ENCODE measurements at regions not wholly inside any gene's neighbourhood (a gene's known extent, or its start where the extent isn't known, plus 50 kb on each side); places are given as distances from the start of the nearest gene placed in this dataset.

DNA sequence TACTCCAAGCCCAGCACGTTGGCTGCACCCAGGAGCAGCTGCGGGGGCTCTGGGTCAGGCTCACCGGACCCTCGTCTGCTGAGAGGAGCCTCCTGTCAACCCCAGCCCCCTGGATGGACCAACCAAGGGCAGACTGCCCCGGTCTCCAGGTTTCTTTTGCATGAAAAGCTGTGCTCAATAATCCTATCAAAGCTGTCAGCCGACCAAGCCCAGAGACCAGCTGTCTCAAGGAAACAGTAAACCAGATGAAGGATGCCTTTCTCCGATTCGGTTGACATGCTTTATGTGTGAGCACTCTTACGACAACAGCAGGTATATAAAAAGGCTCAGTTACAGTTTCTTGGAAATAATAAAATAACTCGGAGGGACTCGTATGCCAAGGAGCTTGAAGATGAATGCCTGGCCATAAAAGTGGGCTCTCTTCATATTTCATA, 71.6 kb upstream of the BAIAP2L1 start:
- H4K8ac ChIP-seq (ENCODE audit: extremely low read depth, insufficient read depth, low read length), result no peak overlapping the region
- H3K9ac ChIP-seq (replicated peaks in 1 of 4; ENCODE audit: extremely low read depth in 1 of 4, low read depth in 3 of 4, low read length in 3 of 4), result no peak overlapping the region
- no peaks in the 10 kb centered on the region for H3K36me3 ChIP-seq (ENCODE audit: control insufficient read depth in 2 of 4, insufficient read depth in 4 of 4, low read length in 3 of 4)
- no peak overlapping the region for H3K4me3 ChIP-seq (ENCODE audit: extremely low read depth in 1 of 4, insufficient read depth in 2 of 4, low read depth in 3 of 4, low read length in 4 of 4)
- H2BK12ac ChIP-seq (ENCODE audit: low read depth, low read length), result no peak overlapping the region
- no peak overlapping the region for H3K56ac ChIP-seq (replicated peaks; ENCODE audit: insufficient read length, low read depth, low read length)
- no peak overlapping the region for H3K27ac ChIP-seq (ENCODE audit: low read depth, low read length)
- H4K5ac ChIP-seq (ENCODE audit: insufficient read length, low read depth, low read length), result no peak overlapping the region
- H3K18ac ChIP-seq (ENCODE audit: extremely low read depth, low read length), result no peak overlapping the region
- no peaks in the 10 kb centered on the region for H3K79me2 ChIP-seq (ENCODE audit: control insufficient read depth in 1 of 2, insufficient read depth in 2 of 2, low read length in 2 of 2)
- H3K23me2 ChIP-seq (ENCODE audit: low read depth, low read length), result peaks cover 3% of the 10 kb centered on the region; the same call in 1 of the 2 replicates
- no peak overlapping the region for H2AK5ac ChIP-seq (ENCODE audit: low read depth, low read length)
- 0 out of 4 replicates have a peak, but pooled peaks cover 0 to 6% of the 10 kb centered on the region in 2 experiments for H3K9me3 ChIP-seq (ENCODE audit: insufficient read depth in 2 of 2, low read depth in 1 of 2, low read length in 1 of 2)
- CTCF ChIA-PET (ENCODE audit: partially characterized antibody), result interaction anchor here (0.7 to 1.8 kb wide), 11 partner anchors 9 to 395 kb away, joined by 3 to 9 read pairs (median 3); partner anchors contain the start of gene BAIAP2L1
- 93% methylated on average over 10 of the region's 11 CpGs; no CpG with 5 or more reads in 1 of the 2 experiments for WGBS, 2 experiments (ENCODE audit: extremely low coverage in 1 of 2, insufficient coverage in 1 of 2, insufficient read length in 1 of 2, insufficient replicate concordance in 2 of 2, low coverage in 1 of 2, low lambda C conversion rate in 2 of 2, missing lambda C conversion rate in 1 of 2)
- H4K20me1 ChIP-seq (replicated peaks in 1 of 2; ENCODE audit: control insufficient read depth in 1 of 2, insufficient read depth in 2 of 2, low read length in 2 of 2), result no peaks in the 10 kb centered on the region
- H3K79me1 ChIP-seq (ENCODE audit: low read depth, low read length), result no peaks in the 10 kb centered on the region
- POLR2A ChIA-PET (ENCODE audit: partially characterized antibody), result no interaction called here
- H3K4me1 ChIP-seq (replicated peaks in 1 of 4; ENCODE audit: control insufficient read depth in 3 of 4, insufficient read depth in 4 of 4, low read length in 3 of 4), result peaks cover 0 to 5% (median 2%) of the 10 kb centered on the region in 4 experiments; a peak in 3 of 7 replicates
- H3K4me2 ChIP-seq (ENCODE audit: insufficient read depth in 1 of 2, low read depth in 2 of 2, low read length in 2 of 2), result no peak overlapping the region
- H2BK5ac ChIP-seq (ENCODE audit: low read depth, low read length), result no peak overlapping the region
- no peak overlapping the region for H2BK15ac ChIP-seq (ENCODE audit: low read length)
- H2BK20ac ChIP-seq (ENCODE audit: low read length), result no peak overlapping the region
- H3K23ac ChIP-seq (ENCODE audit: insufficient read length), result no peak overlapping the region
- H3K27me3 ChIP-seq (replicated peaks in 1 of 4; ENCODE audit: control insufficient read depth in 3 of 4, extremely low read depth in 1 of 4, insufficient read depth in 3 of 4, low read length in 3 of 4), result peaks cover 0 to 6% (median 3%) of the 10 kb centered on the region in 4 experiments; a peak in 4 of 7 replicates
- no peak overlapping the region for H3K14ac ChIP-seq (ENCODE audit: insufficient read length)
- no peak for TF ChIP-seq EP300 (IDR thresholded peaks at IDR 0.05; ENCODE audit: borderline replicate concordance in 1 of 2, low read depth in 2 of 2, low read length in 2 of 2)
- TF ChIP-seq KDM5A (IDR thresholded peaks at IDR 0.05; ENCODE audit: low read length), result no peak
- no peak for TF ChIP-seq BRCA1 (IDR thresholded peaks at IDR 0.05; ENCODE audit: low read depth, low read length)
- TF ChIP-seq FOSL1 (IDR thresholded peaks at IDR 0.05; ENCODE audit: insufficient read depth, low read depth, low read length), result no peak
- no peak overlapping the region for H3K4ac ChIP-seq (replicated peaks; ENCODE audit: insufficient read length, low read depth, low read length)
- FAIRE-seq (no peak), DNase-seq (ENCODE audit: low read depth in 1 of 2, low spot score in 2 of 2) (no peak)
- no peak overlapping the region for H4K91ac ChIP-seq (replicated peaks; ENCODE audit: insufficient read length, low read length)
- H2AFZ ChIP-seq (ENCODE audit: low read length), result no peak overlapping the region
- H2BK120ac ChIP-seq (replicated peaks; ENCODE audit: low read depth, low read length), result no peak overlapping the region
